ENCODE measurements at regions not wholly inside any gene's neighbourhood (a gene's known extent, or its start where the extent isn't known, plus 50 kb on each side); places are given as distances from the start of the nearest gene placed in this dataset.

DNA sequence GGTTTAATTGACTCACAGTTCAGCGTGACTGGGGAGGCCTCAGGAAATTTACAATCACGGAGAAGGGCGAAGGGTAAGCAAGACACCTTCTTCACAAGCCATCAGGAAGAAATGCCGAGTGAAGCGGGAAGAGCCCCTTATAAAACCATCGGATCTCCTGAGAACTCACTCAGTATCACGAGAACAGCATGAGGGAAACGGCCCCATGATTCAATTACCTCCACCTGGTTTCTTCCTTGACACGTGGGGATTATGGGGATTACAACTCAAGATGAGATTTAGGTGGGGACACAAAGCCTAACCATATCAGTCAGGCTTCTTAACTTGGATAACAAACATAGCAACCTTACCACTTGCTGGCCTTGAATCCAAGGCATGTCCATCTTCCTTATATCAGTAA is 73.6 kb upstream of the FOXN2 start:
- TF ChIP-seq, protein P1, sequence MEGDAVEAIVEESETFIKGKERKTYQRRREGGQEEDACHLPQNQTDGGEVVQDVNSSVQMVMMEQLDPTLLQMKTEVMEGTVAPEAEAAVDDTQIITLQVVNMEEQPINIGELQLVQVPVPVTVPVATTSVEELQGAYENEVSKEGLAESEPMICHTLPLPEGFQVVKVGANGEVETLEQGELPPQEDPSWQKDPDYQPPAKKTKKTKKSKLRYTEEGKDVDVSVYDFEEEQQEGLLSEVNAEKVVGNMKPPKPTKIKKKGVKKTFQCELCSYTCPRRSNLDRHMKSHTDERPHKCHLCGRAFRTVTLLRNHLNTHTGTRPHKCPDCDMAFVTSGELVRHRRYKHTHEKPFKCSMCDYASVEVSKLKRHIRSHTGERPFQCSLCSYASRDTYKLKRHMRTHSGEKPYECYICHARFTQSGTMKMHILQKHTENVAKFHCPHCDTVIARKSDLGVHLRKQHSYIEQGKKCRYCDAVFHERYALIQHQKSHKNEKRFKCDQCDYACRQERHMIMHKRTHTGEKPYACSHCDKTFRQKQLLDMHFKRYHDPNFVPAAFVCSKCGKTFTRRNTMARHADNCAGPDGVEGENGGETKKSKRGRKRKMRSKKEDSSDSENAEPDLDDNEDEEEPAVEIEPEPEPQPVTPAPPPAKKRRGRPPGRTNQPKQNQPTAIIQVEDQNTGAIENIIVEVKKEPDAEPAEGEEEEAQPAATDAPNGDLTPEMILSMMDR (IDR thresholded peaks at IDR 0.05; ENCODE audit: low read depth, low read length, missing control alignments) = no peak
- no peak for DNase-seq (ENCODE audit: low read depth)
- in situ Hi-C loops (cut with HindIII; ENCODE audit: low sequenced_read_pairs) = no loop called here
- H3K4me3 ChIP-seq (ENCODE audit: low read depth, low read length) = no peak overlapping the region

DNA sequence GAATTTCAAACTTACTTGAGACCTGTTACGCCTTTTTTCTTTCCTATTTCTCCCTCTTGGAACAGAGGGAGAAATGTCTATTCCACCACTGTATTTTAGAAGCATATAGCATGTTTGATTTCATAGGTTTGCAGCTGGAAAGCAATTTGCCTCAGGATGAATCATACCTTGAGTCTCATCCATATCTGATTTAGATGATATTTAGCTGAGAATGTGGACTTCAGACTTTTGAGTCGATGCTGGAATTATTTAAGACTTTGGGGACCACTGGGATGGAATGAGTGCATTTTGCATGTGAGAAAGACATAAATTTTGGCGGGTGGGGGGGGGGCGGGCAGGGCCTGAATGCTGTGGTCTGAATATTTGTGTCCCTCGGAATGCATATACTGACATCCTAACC is 67.3 kb upstream of the FOXN2 start:
- H3K4me3 ChIP-seq (ENCODE audit: low read depth, low read length) = no peak overlapping the region
- TF ChIP-seq, protein P1 (IDR thresholded peaks at IDR 0.05; ENCODE audit: low read depth, low read length, missing control alignments) = no peak
- in situ Hi-C loops (cut with HindIII; ENCODE audit: low sequenced_read_pairs) = no loop called here
- DNase-seq (ENCODE audit: low read depth) = no peak

DNA sequence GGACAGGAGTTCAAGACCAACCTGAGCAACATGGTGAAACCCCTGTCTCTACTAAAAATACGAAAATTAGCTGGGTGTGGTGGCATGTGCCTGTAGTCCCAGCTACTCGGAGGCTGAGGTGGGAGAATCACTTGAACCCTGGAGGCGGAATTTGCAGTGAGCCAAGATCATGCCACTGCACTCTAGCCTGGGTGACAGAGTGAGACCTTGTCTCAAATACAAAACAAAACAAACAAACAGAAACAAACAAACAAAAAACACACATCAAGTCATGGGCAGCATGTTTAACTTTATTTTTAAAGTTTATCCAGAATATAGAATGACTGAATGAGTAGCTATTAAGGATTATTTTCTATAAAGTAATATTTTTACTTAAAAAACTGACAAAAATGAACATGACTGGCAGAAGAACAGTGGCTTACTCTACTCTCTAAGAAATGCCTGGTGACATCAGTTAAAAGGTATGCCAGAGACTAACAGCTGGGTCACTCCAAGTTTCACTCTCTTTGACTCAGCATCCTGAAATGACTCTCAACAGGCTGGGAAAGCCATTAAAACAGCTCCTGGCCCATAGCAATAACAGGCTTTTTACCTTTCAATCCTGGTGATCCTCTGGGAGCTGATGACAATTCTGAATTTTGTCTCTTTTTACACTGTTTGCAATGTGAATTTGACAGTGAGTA is 66.1 kb upstream of the FOXN2 start:
- in situ Hi-C loops (cut with HindIII; ENCODE audit: low sequenced_read_pairs) = no loop called here
- DNase-seq (ENCODE audit: low read depth) = peak; percentile 72
- TF ChIP-seq, protein P1 (IDR thresholded peaks at IDR 0.05; ENCODE audit: low read depth, low read length, missing control alignments) = no peak
- H3K4me3 ChIP-seq (ENCODE audit: low read depth, low read length) = no peak overlapping the region

DNA sequence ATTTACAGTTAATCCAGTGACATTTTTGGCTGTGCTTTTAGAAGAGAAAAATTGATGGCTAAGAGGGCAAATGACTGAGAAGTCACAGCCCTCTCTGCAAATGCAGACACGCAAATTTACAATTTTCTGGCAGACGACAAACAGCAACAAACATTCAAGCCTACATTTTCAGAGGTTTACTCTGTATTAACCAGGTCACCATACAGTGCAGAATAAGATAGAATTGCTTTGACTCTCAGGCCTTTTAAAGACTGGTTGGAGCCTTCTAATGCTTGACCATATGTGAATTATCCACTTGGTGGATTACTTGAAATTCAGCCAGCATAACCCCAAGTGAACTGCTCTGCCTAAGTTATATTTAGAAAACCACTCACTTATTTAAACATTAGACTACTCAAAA is 65.5 kb upstream of the FOXN2 start:
- no peak overlapping the region for H3K4me3 ChIP-seq (ENCODE audit: low read depth, low read length)
- DNase-seq (ENCODE audit: low read depth) = peak; percentile 46
- in situ Hi-C loops (cut with HindIII; ENCODE audit: low sequenced_read_pairs) = no loop called here
- TF ChIP-seq, protein P1 (IDR thresholded peaks at IDR 0.05; ENCODE audit: low read depth, low read length, missing control alignments) = no peak

DNA sequence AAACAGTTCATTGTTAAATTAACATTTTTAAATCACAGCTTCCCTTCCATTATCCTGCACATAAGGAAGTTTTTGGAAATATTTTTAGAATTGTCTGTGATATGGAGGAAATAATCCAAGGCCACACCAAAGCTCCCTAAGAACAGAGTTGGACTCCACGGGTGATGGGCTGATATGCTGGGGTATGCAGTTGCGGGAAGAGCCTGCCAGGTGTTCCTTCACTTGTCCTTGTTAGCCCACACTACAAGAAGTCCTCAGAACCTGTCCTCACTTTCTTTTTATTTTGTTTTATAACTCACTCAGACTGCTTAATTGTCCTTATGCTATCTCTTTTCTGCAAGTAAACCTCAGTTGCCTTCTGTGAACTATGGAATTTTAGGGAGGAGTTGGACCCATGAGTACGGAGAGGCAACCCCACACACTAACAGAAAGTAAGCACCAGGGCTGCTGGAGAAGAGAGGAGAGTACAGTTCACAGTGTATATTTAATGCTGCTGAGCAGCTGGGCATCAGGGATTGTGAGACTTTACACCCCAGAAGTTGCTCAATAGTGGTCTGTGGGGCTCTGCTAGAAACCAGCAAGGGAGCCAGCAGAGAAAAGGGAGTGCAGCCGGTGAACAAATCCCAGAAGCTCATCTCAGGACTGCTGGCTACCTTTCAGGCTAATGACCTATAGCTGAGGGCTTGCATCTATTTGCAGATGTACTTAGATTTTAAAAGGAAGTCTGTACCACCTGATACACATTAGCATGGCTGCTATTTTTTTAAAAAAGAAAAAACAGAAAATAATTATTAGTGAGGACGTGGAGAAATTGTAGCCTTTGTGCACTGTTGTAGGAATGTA is 64.6 kb upstream of the FOXN2 start:
- TF ChIP-seq, protein P1 (IDR thresholded peaks at IDR 0.05; ENCODE audit: low read depth, low read length, missing control alignments) = no peak
- DNase-seq (ENCODE audit: low read depth) = no peak
- no peak overlapping the region for H3K4me3 ChIP-seq (ENCODE audit: low read depth, low read length)
- in situ Hi-C loops (cut with HindIII; ENCODE audit: low sequenced_read_pairs) = no loop called here

DNA sequence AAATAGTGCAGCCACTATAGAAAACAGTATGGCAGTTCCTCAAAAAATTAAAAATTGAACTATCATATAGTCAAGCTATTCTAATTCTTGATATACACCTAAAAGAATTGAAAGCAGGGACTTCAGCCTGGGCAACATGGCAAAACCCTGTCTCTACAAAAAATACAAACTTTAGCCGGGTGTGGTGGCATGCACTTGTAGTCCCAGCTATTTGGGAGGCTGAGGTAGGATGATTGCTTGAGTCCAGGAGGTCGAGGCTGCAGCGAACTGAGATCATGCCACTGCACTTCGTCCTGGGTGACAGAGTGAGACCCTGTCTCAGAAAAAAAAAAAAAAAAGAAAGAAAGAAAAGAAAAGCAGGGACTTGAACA is 64.0 kb upstream of the FOXN2 start:
- no peak overlapping the region for H3K4me3 ChIP-seq (ENCODE audit: low read depth, low read length)
- DNase-seq (ENCODE audit: low read depth) = no peak
- in situ Hi-C loops (cut with HindIII; ENCODE audit: low sequenced_read_pairs) = no loop called here
- TF ChIP-seq, protein P1 (IDR thresholded peaks at IDR 0.05; ENCODE audit: low read depth, low read length, missing control alignments) = no peak
